IgD-negative memory B cell (primary cell): ENCODE measurements at regions not wholly inside any gene's neighbourhood (a gene's known extent, or its start where the extent isn't known, plus 50 kb on each side); places are given as distances from the start of the nearest gene placed in this dataset.

ENCODE experiments used
- H3K27ac Mint-ChIP-seq, 3 donors: one replicate each; pipeline ENCODE4 v1.8.0; 2020 to 2022; ENCODE audit warnings: mild to moderate bottlenecking in 3 of 3, mixed read lengths in 3 of 3, moderate library complexity in 1 of 3
- H3K27me3 Mint-ChIP-seq: one replicate; pipeline ENCODE4 v1.8.0; 2021; ENCODE audit warnings: mixed read lengths
- H3K36me3 Mint-ChIP-seq: one replicate; pipeline ENCODE4 v1.8.0; 2020; ENCODE audit warnings: mild to moderate bottlenecking, mixed read lengths
- H3K4me1 Mint-ChIP-seq, 3 donors: one replicate each; pipeline ENCODE4 v1.8.0; 2020 to 2022; ENCODE audit warnings: mixed read lengths in 3 of 3, mild to moderate bottlenecking in 1 of 3
- H3K4me3 Mint-ChIP-seq, 4 donors: one replicate each; pipeline ENCODE4 v1.8.0; 2020 to 2022; ENCODE audit warnings: mild to moderate bottlenecking in 4 of 4, mixed read lengths in 4 of 4, moderate library complexity in 3 of 4
- H3K9me3 Mint-ChIP-seq, 3 donors: one replicate each; pipeline ENCODE4 v1.8.0; 2020 to 2021; ENCODE audit warnings: mixed read lengths in 3 of 3, mild to moderate bottlenecking in 1 of 3

DNA sequence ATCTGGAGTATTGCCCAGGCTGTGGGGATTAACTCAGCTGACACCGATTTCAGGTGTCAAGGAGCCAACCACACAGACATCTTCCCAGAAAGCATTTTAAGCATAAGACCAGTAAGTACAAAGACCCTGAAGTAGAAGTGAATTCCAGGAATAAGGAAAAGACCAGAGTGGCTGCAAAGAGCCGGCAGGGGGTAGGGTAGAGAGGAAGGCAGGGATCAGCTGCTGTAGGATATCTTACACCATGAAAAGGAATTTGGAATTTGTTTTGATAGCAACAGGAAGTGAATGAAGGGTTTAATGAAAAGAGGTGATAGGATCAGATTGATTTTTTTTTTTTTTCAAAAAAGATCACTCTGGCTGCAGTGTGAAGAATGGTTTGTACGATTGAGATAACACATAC, 113.6 kb upstream of the PPARGC1A start:
- no peak overlapping the region for H3K4me3 Mint-ChIP-seq
- peaks cover 4 to 5% (median 4%) of the 10 kb centered on the region in 3 donors for H3K9me3 Mint-ChIP-seq

DNA sequence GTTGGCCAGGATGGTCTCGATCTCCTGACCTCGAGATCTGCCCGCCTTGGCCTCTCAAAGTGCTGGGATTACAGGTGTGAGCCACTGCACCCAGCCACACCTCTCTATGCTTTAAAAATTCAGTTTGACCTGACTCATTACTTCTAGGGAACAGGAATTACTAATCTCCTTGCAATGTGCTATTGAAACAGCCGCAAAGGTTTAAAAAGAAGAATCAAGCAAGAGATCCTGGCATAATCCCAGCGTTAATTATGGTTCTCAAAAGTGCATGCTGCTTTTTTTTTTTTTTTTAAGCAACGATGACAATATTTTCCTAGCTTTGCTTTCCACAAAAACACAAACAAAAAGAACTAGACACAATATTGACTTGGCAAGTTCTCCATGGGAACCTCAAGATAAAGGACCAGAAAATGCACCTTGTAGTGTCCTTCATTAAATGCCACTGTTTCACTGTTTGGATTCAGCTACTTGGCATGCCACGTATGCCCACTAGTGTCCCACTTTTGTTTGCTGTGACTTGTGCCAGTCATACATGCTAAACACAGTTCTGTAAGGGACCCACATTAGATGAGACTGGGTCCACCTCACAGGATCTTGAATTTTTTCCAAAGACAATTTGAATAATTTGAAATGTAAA, 112.6 kb upstream of the PPARGC1A start:
- no peaks in the 10 kb centered on the region for H3K36me3 Mint-ChIP-seq
- H3K4me3 Mint-ChIP-seq: no peak overlapping the region
- no peak overlapping the region for H3K27ac Mint-ChIP-seq
- H3K27me3 Mint-ChIP-seq: no peaks in the 10 kb centered on the region
- H3K4me1 Mint-ChIP-seq: no peaks in the 10 kb centered on the region
- H3K9me3 Mint-ChIP-seq: peaks cover 4 to 6% (median 5%) of the 10 kb centered on the region in 3 donors

More for the DNA sequence above, 113.6 kb upstream of the PPARGC1A start:
- Mint-ChIP-seq H3K27ac (no peak overlapping the region), H3K27me3 (no peaks in the 10 kb centered on the region), H3K36me3 (no peaks in the 10 kb centered on the region), H3K4me1 (no peaks in the 10 kb centered on the region)

DNA sequence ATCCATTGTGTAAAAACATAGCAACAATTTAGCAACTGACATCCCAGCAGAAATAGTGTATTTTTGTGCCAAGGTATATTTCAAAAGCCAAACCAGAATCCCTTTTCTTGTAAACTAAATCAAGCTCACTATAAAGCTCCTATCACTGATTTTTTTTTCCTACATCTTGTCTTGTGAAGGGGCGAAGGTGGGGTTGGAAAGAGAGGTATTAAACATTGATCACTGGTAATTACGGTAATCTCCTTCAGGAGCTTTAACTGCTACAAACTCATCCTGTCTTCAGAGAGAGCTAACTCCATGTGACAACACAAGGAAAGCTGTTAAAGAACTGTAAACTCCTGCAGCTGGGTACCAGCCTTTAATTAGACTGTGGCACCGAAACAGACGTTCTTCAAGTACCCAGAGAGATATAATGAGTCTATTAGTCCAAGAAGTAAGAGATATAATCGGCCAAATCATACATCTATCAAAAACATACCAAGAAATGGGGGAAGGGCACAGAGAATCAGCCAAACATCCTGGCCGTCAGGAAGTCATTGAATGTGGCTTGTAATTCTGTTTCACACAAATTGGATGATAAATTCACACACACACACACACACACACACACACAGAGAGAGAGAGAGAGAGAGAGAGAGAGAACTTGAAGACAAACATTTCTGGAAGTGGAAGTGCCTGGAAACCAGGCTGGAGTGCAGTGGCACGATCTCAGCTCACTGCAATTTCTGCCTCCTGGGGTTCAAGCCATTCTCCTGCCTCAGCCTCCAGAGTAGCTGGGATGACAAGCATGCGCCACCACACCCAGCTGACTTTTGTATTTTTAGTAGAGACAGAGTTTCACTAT, 111.9 kb upstream of the PPARGC1A start:
- Mint-ChIP-seq H3K9me3 (peaks cover 4 to 6% (median 5%) of the 10 kb centered on the region in 3 donors), H3K36me3 (no peaks in the 10 kb centered on the region), H3K4me3 (no peak overlapping the region), H3K4me1 (no peaks in the 10 kb centered on the region), H3K27me3 (no peaks in the 10 kb centered on the region), H3K27ac (no peak overlapping the region)

DNA sequence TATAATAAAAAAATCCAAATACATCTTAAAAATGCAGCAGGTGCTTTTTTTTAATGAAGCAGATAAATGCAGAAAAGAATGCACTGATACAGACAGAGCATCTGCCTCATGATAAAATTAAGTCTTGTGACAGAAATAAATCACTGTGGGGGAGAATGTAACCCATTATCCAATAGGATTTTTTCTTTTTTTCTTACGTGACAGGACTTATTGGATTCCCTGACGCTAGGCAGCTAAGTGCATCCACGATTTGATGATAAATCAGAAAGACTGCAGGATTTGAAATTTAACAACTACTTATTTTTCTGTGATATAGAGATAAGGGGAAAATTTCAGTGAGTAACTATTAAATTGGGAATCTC, 110.6 kb upstream of the PPARGC1A start:
- Mint-ChIP-seq H3K27me3 (no peaks in the 10 kb centered on the region), H3K4me1 (no peaks in the 10 kb centered on the region), H3K9me3 (peaks cover 4 to 6% (median 5%) of the 10 kb centered on the region in 3 donors), H3K27ac (no peak overlapping the region), H3K36me3 (no peaks in the 10 kb centered on the region), H3K4me3 (no peak overlapping the region)

DNA sequence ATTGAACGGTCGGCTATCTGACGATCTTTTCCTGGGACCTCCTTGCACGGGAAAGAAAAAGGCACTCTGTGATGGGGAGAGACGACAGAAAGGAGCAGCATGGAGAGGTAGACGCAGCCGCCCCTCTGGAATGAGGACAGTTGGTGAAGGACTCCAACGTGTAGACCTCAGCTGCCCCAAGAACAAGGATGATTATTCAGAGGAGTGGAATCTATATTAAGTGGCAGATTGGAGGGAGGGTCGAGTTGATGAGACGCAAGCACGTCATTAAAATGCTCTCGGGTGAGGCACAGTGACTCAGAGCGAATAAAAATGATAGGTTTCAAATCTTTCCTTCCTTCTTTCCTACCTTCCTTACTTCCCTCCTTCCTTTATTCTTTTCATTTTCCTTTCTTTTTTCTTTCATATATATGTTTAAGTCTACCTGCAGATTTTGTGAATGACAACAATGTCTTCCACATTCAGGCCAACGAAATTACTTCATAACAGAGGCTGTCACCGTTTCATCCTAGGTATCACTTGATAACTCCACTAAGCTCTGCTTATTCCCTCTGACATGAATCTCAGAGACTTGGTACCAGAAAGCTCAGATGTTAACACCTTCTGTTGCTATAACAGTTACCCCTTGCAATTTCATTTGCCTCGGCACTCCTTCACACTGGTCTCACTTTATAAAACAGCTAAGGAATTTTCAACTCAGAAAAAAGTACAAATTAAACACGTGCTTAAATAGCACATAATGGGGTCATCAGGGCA, 110.0 kb upstream of the PPARGC1A start:
- Mint-ChIP-seq H3K36me3 (no peaks in the 10 kb centered on the region), H3K4me3 (no peak overlapping the region), H3K9me3 (peaks cover 4 to 6% (median 5%) of the 10 kb centered on the region in 3 donors), H3K4me1 (no peaks in the 10 kb centered on the region), H3K27me3 (no peaks in the 10 kb centered on the region), H3K27ac (no peak overlapping the region)

DNA sequence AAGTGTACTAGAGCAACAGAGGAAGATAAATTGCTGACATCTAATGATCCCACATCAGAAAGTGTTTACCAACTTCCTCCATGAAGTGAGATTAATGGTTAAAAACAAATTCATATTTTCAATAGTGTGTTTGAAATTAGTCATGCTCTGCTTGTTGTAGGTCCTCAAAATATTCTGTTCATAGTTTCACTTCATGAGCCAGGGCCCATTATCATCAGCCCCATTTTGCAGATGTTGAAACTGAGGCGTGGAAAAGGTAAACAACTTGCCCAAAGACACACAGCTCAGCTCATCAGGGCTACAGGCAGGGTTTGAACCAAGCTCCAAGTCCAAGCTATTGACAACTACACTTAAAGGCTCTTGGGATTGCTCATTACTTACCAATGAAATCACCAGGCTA, 103.5 kb upstream of the PPARGC1A start:
- Mint-ChIP-seq H3K4me1 (no peaks in the 10 kb centered on the region), H3K27me3 (no peaks in the 10 kb centered on the region), H3K27ac (no peak overlapping the region), H3K36me3 (no peaks in the 10 kb centered on the region), H3K4me3 (no peak overlapping the region), H3K9me3 (peaks cover 0 to 4% (median 1%) of the 10 kb centered on the region in 3 donors)

DNA sequence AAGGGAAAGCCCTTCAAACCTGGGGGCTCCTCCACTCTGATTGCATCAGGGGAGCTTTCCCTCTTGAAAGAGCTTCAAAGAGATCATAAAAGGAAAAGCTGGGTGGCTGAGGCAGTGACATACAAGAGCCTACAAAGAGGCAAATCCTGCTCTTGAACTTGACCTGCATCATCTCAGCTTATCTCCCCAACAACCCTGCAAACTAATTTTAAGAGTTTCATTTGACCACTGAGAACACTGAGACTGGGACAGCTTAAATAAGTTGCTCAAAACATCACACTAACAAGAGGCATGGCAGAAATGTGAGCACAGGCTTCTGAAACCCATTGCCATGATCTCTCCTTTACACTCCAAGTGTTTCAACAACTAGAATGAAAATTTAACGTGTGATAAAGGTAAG, 101.6 kb upstream of the PPARGC1A start:
- Mint-ChIP-seq H3K36me3 (no peaks in the 10 kb centered on the region), H3K27ac (no peak overlapping the region), H3K4me1 (no peaks in the 10 kb centered on the region)

DNA sequence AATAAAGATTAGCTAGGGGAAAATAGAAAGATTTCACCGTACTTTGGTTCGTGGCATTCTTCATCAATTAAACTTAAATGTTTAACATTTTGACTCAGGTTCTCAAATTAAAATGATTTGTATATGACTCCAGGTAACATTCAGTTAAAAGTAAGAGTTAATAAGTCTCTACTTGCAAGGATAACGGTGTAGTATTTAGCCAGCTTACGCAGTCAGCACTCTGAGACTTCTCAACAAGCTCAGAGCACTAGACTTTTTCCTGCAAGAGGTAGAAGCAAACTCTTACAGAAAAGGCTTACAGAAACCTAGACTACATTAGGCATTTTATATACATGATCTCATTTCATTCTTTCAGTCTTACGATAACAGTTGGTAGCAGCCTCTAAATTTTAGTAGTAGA, 96.4 kb upstream of the PPARGC1A start:
- Mint-ChIP-seq H3K4me1 (no peaks in the 10 kb centered on the region), H3K27me3 (no peaks in the 10 kb centered on the region), H3K4me3 (no peak overlapping the region), H3K36me3 (no peaks in the 10 kb centered on the region), H3K27ac (no peak overlapping the region), H3K9me3 (no peaks in the 10 kb centered on the region)

More for the DNA sequence above, 101.6 kb upstream of the PPARGC1A start:
- Mint-ChIP-seq H3K9me3 (peaks cover 0 to 4% (median 1%) of the 10 kb centered on the region in 3 donors), H3K27me3 (no peaks in the 10 kb centered on the region), H3K4me3 (no peak overlapping the region)

DNA sequence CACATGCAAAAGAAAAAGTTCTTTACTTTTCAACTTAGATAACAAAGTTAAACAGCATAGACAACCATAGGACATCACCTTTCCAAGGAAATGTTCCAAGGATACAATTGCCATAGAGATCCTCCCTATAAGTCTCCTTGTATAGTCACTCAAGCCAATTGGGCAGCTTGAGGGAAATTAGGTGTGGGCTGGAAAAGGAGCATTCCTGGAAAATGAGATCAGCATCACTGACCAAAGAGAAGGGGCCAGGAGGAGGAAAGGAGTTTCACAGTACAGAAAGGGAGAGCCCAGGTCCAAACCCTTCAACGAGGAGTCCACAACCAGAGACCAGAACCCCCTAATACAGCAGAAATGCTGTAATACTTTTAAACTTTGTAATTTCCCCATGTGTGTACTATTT, 91.5 kb upstream of the PPARGC1A start:
- no peak overlapping the region for H3K27ac Mint-ChIP-seq
- H3K27me3 Mint-ChIP-seq: no peaks in the 10 kb centered on the region

DNA sequence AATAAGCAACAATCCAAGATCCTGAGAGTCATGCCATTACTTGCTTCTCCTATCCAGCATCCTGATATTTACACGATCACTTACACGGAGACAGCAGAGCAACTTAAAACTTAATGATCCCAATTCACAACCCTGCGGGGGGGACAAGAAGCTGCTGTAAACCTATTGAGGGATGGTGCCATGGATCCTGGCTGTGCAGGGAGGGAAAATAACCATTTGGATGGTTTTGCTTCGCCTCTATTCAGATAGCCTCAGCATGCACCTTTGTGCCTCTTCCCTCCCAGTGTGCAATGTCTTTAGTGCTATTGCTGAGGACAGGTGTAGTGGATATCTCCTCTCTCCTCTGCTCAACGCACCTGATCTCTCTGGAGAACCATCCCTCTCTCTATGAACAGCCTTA, 89.7 kb upstream of the PPARGC1A start:
- Mint-ChIP-seq H3K4me1 (no peaks in the 10 kb centered on the region), H3K9me3 (peaks cover 0 to 6% (median 3%) of the 10 kb centered on the region in 3 donors), H3K36me3 (no peaks in the 10 kb centered on the region), H3K4me3 (no peak overlapping the region), H3K27ac (no peak overlapping the region), H3K27me3 (no peaks in the 10 kb centered on the region)

More for the DNA sequence above, 91.5 kb upstream of the PPARGC1A start:
- Mint-ChIP-seq H3K4me3 (no peak overlapping the region), H3K36me3 (no peaks in the 10 kb centered on the region), H3K9me3 (peaks cover 0 to 3% (median under 1%) of the 10 kb centered on the region in 3 donors), H3K4me1 (no peaks in the 10 kb centered on the region)

DNA sequence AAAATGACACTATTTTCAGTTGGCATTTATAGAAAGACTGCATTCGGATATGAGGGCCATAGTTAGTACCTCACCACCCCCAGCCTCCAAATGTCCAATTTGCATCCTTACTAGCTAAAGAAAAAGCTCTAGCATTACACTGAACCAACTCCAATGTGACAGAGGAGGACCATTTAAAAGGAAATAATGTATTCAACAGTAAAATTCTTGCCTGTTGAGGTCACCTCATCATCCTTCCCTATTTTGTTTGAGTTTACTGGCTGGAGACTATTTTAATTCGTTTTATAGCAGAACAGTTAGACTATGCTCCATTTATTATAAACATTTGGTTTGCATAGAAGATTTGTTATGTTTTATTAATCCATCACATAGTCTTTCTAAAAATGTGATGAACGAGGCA, 88.2 kb upstream of the PPARGC1A start:
- Mint-ChIP-seq H3K36me3 (no peaks in the 10 kb centered on the region), H3K9me3 (peaks cover 0 to 6% (median 3%) of the 10 kb centered on the region in 3 donors), H3K27me3 (no peaks in the 10 kb centered on the region), H3K4me1 (no peaks in the 10 kb centered on the region), H3K27ac (no peak overlapping the region), H3K4me3 (no peak overlapping the region)

DNA sequence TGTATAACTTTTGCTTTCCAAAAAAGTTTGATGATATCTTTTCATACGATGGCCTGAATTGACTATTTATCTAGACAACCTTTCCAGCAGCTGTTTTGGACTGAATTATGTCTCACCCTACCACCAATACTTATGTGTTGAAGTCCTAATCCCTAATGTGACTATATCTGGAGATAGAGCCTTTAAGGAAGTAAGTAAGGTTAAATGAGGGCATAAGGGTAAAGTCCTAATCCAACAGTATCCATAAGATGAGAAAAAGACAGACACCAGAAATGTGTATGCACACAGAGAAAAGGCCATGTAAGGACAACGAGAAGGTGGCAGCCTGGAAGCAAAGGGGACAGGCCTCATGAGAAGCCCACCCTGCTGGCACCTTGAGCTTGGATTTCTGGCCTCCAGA, 86.6 kb upstream of the PPARGC1A start:
- Mint-ChIP-seq H3K27ac (no peak overlapping the region), H3K4me1 (no peaks in the 10 kb centered on the region), H3K4me3 (no peak overlapping the region), H3K9me3 (peaks cover 0 to 6% (median 3%) of the 10 kb centered on the region in 3 donors), H3K27me3 (no peaks in the 10 kb centered on the region), H3K36me3 (no peaks in the 10 kb centered on the region)

DNA sequence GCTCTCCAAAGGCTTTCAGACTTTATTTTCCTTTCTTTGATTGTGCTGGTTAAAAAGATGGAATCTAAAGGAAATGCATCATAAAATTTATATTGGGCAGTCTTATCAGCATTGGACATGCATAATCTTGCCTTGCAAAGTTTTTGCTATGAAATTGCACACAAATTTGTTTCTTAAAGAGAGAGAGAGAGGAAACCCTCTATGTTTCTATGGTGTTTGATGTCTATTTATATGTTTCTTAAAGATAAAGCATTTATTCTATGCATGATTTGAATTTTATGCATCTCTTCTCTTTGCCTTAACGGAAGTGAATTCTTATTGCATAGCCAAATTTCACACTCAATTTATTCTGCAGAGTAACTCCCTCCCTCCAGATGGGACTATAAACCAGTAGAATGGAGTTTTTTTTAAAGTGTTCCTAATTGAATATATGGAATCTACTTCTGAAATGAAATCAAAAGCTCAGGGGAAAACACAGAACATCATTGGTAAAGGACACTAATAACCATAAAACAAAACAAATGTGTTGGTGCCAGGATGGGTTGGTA, 83.5 kb upstream of the PPARGC1A start:
- H3K4me1 Mint-ChIP-seq: no peaks in the 10 kb centered on the region
- no peak overlapping the region for H3K4me3 Mint-ChIP-seq
- H3K27me3 Mint-ChIP-seq: no peaks in the 10 kb centered on the region
- H3K36me3 Mint-ChIP-seq: no peaks in the 10 kb centered on the region
- H3K27ac Mint-ChIP-seq: no peak overlapping the region
- peaks cover 2 to 6% (median 2%) of the 10 kb centered on the region in 3 donors for H3K9me3 Mint-ChIP-seq

DNA sequence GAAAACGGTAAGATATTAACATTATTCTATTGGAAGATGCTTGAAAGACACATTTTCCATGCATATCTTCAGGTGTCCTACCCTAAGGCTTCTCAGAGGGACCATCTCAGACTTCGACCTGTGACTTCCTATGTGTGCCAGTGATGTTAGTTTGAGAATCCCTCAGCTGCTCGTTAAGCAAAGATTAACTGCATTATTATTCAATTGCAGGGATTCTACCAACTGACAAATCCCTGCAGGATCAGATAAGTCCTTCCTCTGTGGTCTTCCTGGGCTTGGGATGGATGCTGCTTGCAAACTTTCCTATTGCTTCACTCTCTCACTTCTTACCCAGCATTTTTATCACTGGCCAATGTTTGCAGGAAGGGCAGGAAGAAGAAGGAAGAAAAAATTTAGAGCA, 83.0 kb upstream of the PPARGC1A start:
- Mint-ChIP-seq H3K27me3 (no peaks in the 10 kb centered on the region), H3K9me3 (peaks cover 2 to 6% (median 2%) of the 10 kb centered on the region in 3 donors), H3K4me3 (no peak overlapping the region), H3K27ac (no peak overlapping the region), H3K4me1 (no peaks in the 10 kb centered on the region), H3K36me3 (no peaks in the 10 kb centered on the region)

DNA sequence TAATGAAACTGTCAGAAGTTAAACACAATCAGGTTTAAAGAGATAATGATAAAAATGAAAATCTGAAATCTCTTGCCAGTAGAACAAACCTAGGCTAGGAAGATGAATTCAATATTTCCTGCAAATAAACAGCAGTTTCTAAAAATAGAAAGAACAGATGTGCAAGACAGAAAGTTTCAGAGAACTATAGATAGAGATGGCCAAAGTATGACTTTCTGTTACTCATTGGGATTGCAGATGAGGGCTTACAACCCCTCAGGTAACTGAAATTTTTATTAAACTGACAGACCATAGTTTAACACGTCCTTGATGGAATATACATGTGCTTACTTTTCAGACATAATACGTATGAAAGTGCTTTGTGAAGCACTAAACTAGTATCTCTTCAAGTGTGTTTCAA, 82.3 kb upstream of the PPARGC1A start:
- Mint-ChIP-seq H3K4me1 (no peaks in the 10 kb centered on the region), H3K9me3 (peaks cover 2 to 6% (median 2%) of the 10 kb centered on the region in 3 donors), H3K4me3 (no peak overlapping the region), H3K27ac (no peak overlapping the region), H3K27me3 (no peaks in the 10 kb centered on the region), H3K36me3 (no peaks in the 10 kb centered on the region)
